ENCODE measurements at regions not wholly inside any gene's neighbourhood (a gene's known extent, or its start where the extent isn't known, plus 50 kb on each side); places are given as distances from the start of the nearest gene placed in this dataset.

DNA sequence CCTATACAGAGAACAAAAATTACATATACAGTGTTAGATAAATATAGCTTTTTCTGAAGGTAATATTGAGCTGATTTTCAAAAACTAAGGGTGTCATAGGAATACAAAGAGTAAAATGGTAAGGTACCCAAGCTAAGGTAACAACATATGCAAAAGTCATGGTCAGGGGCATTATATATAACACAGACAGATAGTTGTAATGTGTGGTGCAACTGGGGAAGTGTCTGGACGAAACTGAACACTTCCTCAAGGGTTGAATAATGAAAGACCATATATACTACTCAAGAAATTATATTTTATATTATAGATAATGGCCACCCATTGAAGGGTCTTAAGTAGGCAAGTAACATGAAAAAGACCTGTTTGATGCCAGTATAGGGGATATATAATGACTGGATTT is 262.1 kb upstream of the CXXC4 start:
- no peak overlapping the region for H3K4me3 ChIP-seq
- H3K27me3 ChIP-seq, result no peaks in the 10 kb centered on the region
- H3K9me3 ChIP-seq (replicated peaks in 1 of 3), result no peaks in the 10 kb centered on the region
- H3K4me1 ChIP-seq (replicated peaks in 1 of 2), result no peaks in the 10 kb centered on the region
- TF ChIP-seq POLR2A (IDR thresholded peaks at IDR 0.05) (no peak), CTCF (IDR thresholded peaks at IDR 0.05) (no peak)
- no peak overlapping the region for H3K27ac ChIP-seq
- intact Hi-C loops (cut with DNase I), result no loop called here
- no peak for DNase-seq
- no peaks in the 10 kb centered on the region for H3K36me3 ChIP-seq (replicated peaks in 1 of 2)
- 77 to 88% (median 81%) methylated on average over 1 of the region's 1 CpG for WGBS, 4 donors

DNA sequence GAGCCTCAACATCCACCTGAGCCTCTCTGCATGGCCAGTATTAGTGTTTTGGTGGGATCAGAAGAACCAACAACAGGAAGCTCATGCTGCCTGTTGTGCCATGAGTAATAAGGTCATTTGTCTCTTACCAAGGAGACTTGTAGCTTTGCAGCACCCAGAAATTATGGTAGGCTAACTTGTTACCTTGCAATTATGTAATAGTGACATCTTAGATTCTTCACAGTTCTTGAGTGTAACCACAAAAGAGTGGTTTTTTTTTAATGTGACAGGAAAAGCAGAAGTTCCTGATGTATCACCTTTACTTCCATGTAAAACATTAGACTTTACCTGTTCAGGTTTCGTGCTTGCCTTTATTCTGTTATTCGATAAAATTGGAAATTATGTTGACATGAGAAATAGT is 263.9 kb upstream of the CXXC4 start:
- no peak overlapping the region for H3K27ac ChIP-seq
- no peaks in the 10 kb centered on the region for H3K4me1 ChIP-seq (replicated peaks in 1 of 2)
- H3K9me3 ChIP-seq (replicated peaks in 1 of 3), result no peaks in the 10 kb centered on the region
- 87 to 94% (median 93%) methylated on average over 2 of the region's 2 CpGs for WGBS, 4 donors
- H3K36me3 ChIP-seq (replicated peaks in 1 of 2), result no peaks in the 10 kb centered on the region
- H3K27me3 ChIP-seq, result no peaks in the 10 kb centered on the region
- no peak overlapping the region for H3K4me3 ChIP-seq
- intact Hi-C loops (cut with DNase I), result no loop called here
- TF ChIP-seq CTCF (IDR thresholded peaks at IDR 0.05), result no peak
- no peak for DNase-seq

GRCh38 chr4:104763554-104764222 is 269.0 kb upstream of the CXXC4 start:
- no peaks in the 10 kb centered on the region for H3K9me3 ChIP-seq (replicated peaks in 1 of 3)
- H3K4me3 ChIP-seq, result no peak overlapping the region
- no peak for DNase-seq
- no peaks in the 10 kb centered on the region for H3K4me1 ChIP-seq (replicated peaks in 1 of 2)
- no peak for TF ChIP-seq POLR2A (IDR thresholded peaks at IDR 0.05)
- H3K27ac ChIP-seq, result no peak overlapping the region
- WGBS, 4 donors, result 51 to 70% (median 58%) methylated on average over 5 of the region's 5 CpGs
- H3K27me3 ChIP-seq, result no peaks in the 10 kb centered on the region
- intact Hi-C loops (cut with DNase I), result no loop called here
- H3K36me3 ChIP-seq (replicated peaks in 1 of 2), result no peaks in the 10 kb centered on the region

DNA sequence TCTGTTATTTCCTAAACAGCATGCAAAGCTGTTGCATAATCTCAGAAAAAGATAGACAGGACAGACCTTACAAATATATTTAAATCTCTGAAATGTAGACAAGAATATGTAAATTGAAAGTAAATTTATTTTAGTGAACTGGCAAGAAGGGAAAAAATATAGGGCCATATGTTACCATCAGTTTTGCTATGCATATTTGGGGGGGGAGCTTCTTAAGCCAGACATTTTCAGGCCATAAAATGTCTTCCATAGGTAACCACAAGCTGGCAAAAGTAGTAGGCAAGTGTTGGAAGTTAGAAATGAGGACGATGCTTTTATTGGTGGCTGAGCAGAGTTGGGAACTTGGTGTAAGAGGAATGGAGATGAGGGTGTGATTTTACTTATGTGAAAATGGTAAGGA is 272.0 kb upstream of the CXXC4 start:
- no peaks in the 10 kb centered on the region for H3K9me3 ChIP-seq (replicated peaks in 1 of 3)
- no peak overlapping the region for H3K4me3 ChIP-seq
- no peak overlapping the region for H3K27ac ChIP-seq
- intact Hi-C loops (cut with DNase I), result no loop called here
- H3K27me3 ChIP-seq, result no peaks in the 10 kb centered on the region
- H3K4me1 ChIP-seq (replicated peaks in 1 of 2), result no peaks in the 10 kb centered on the region
- 83 to 91% (median 85%) methylated on average over 1 of the region's 1 CpG for WGBS, 4 donors
- no peaks in the 10 kb centered on the region for H3K36me3 ChIP-seq (replicated peaks in 1 of 2)
- TF ChIP-seq CTCF (IDR thresholded peaks at IDR 0.05) (no peak), POLR2A (IDR thresholded peaks at IDR 0.05) (no peak)
- no peak for DNase-seq

DNA sequence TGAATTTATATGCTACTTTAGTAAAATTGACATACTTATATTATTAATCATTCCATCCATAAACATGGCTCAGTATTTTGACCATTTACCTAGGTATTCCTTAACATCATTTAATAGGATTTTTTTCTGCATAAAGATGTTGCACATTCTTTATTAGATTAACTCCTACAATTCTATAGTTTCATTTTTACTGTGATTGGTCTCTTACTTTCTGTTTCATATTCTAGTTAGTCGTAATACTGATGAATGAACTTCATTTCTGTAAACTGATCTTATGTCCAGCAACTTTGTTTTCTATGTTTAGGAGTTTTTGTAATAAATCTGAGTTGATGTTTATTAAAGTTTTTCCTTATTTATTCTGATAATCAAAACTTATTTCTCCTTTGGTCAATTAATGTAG is 278.2 kb upstream of the CXXC4 start:
- intact Hi-C loops (cut with DNase I), result no loop called here
- no peak overlapping the region for H3K27ac ChIP-seq
- TF ChIP-seq POLR2A (IDR thresholded peaks at IDR 0.05) (no peak), CTCF (IDR thresholded peaks at IDR 0.05) (no peak)
- no peak for DNase-seq
- no peaks in the 10 kb centered on the region for H3K4me1 ChIP-seq (replicated peaks in 1 of 2)
- H3K9me3 ChIP-seq (replicated peaks in 1 of 3), result no peaks in the 10 kb centered on the region
- H3K4me3 ChIP-seq, result no peak overlapping the region
- WGBS, 4 donors, result 56 to 71% (median 67%) methylated on average over 1 of the region's 1 CpG
- no peaks in the 10 kb centered on the region for H3K27me3 ChIP-seq
- no peaks in the 10 kb centered on the region for H3K36me3 ChIP-seq (replicated peaks in 1 of 2)

All from adrenal gland (tissue), 9 donors.